ENCODE measurements at regions not wholly inside any gene's neighbourhood (a gene's known extent, or its start where the extent isn't known, plus 50 kb on each side); places are given as distances from the start of the nearest gene placed in this dataset.

GRCh38 chr10:128306535-128306934 lies 180.3 kb upstream of the MKI67 start:
- Histone ChIP-seq H3K27ac (ENCODE audit: extremely low read depth, low read depth, low read length) (no peak overlapping the region), H3K9me3 (replicated peaks; ENCODE audit: control insufficient read depth, insufficient read depth, low read depth, low read length) (no peaks in the 10 kb centered on the region), H3K79me2 (ENCODE audit: control insufficient read depth, insufficient read depth, low read length) (no peaks in the 10 kb centered on the region), H3K9me1 (ENCODE audit: control insufficient read depth, insufficient read depth, low read length) (no peaks in the 10 kb centered on the region), H3K9ac (ENCODE audit: insufficient read depth in 1 of 2, low read depth in 2 of 2, low read length in 2 of 2) (no peak overlapping the region), H3K36me3 (ENCODE audit: control insufficient read depth, insufficient read depth, low read length) (no peaks in the 10 kb centered on the region), H2AFZ (ENCODE audit: low read depth, low read length) (no peak overlapping the region), H3K4me3 (no peak overlapping the region), H3K4me1 (replicated peaks in 1 of 2; ENCODE audit: control insufficient read depth in 2 of 2, insufficient read depth in 2 of 2, low read length in 2 of 2) (no peaks in the 10 kb centered on the region), H3K4me2 (ENCODE audit: insufficient read depth, low read length) (no peak overlapping the region), H3K27me3 (ENCODE audit: control insufficient read depth in 2 of 2, insufficient read depth in 2 of 2, low read length in 2 of 2) (peaks cover 0 to 13% of the 10 kb centered on the region in 2 experiments; a peak in 2 of 5 replicates), H4K20me1 (replicated peaks; ENCODE audit: control insufficient read depth, insufficient read depth, low read length) (no peaks in the 10 kb centered on the region)
- ChIA-PET POLR2A (no interaction called here), CTCF (ENCODE audit: low intra/inter-chr PET ratio) (no interaction called here)
- no peak for TF ChIP-seq RBM15 (IDR thresholded peaks at IDR 0.05; ENCODE audit: insufficient read depth, low read length)
- no peak for TF ChIP-seq SFPQ (IDR thresholded peaks at IDR 0.05; ENCODE audit: low read depth, low read length)
- no peak for TF ChIP-seq HINFP (tag; conservative IDR thresholded peaks at IDR 0.05; ENCODE audit: low read depth)
- TF ChIP-seq E2F3 (CRISPR knock-in tag; IDR thresholded peaks at IDR 0.05), result no peak
- BruUV-seq (replicated peaks), result no TSS peak
- intact Hi-C loops (cut with micrococcal nuclease), result no loop called here
- in situ Hi-C loops (cut with MboI), result no loop called here
- ATAC-seq (no peak), DNase-seq (ENCODE audit: extremely low read depth in 1 of 4, low spot score in 3 of 4) (no peak), FAIRE-seq (no peak)
- WGBS (ENCODE audit: insufficient coverage, low coverage, missing lambda C conversion rate), result 0% methylated on average over 6 of the region's 6 CpGs

Data from K562 (cell line).